ENCODE measurements at regions not wholly inside any gene's neighbourhood (a gene's known extent, or its start where the extent isn't known, plus 50 kb on each side); places are given as distances from the start of the nearest gene placed in this dataset.

GRCh38 chr10:10644008-10644646 lies 373.5 kb upstream of the CELF2 start:
- TF ChIP-seq, protein P1, sequence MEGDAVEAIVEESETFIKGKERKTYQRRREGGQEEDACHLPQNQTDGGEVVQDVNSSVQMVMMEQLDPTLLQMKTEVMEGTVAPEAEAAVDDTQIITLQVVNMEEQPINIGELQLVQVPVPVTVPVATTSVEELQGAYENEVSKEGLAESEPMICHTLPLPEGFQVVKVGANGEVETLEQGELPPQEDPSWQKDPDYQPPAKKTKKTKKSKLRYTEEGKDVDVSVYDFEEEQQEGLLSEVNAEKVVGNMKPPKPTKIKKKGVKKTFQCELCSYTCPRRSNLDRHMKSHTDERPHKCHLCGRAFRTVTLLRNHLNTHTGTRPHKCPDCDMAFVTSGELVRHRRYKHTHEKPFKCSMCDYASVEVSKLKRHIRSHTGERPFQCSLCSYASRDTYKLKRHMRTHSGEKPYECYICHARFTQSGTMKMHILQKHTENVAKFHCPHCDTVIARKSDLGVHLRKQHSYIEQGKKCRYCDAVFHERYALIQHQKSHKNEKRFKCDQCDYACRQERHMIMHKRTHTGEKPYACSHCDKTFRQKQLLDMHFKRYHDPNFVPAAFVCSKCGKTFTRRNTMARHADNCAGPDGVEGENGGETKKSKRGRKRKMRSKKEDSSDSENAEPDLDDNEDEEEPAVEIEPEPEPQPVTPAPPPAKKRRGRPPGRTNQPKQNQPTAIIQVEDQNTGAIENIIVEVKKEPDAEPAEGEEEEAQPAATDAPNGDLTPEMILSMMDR (IDR thresholded peaks at IDR 0.05; ENCODE audit: low read depth, low read length, missing input control), result no peak
- TF ChIP-seq RAD21 (IDR thresholded peaks at IDR 0.05) (no peak), SP1 (IDR thresholded peaks at IDR 0.05) (no peak), TAF1 (conservative IDR thresholded peaks at IDR 0.05) (no peak), JUND (IDR thresholded peaks at IDR 0.05) (no peak), RXRA (IDR thresholded peaks at IDR 0.05) (no peak), YY1 (IDR thresholded peaks at IDR 0.05) (no peak), HNF4A (conservative IDR thresholded peaks at IDR 0.05) (no peak), GABPA (IDR thresholded peaks at IDR 0.05 in 1 of 2, conservative IDR thresholded peaks at IDR 0.05 in 1 of 2) (no peak), HNF4G (IDR thresholded peaks at IDR 0.05) (no peak), FOXA2 (IDR thresholded peaks at IDR 0.05) (no peak)
- TF ChIP-seq, protein P2, sequence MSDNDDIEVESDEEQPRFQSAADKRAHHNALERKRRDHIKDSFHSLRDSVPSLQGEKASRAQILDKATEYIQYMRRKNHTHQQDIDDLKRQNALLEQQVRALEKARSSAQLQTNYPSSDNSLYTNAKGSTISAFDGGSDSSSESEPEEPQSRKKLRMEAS (IDR thresholded peaks at IDR 0.05), result no peak
- TF ChIP-seq, protein P3, sequence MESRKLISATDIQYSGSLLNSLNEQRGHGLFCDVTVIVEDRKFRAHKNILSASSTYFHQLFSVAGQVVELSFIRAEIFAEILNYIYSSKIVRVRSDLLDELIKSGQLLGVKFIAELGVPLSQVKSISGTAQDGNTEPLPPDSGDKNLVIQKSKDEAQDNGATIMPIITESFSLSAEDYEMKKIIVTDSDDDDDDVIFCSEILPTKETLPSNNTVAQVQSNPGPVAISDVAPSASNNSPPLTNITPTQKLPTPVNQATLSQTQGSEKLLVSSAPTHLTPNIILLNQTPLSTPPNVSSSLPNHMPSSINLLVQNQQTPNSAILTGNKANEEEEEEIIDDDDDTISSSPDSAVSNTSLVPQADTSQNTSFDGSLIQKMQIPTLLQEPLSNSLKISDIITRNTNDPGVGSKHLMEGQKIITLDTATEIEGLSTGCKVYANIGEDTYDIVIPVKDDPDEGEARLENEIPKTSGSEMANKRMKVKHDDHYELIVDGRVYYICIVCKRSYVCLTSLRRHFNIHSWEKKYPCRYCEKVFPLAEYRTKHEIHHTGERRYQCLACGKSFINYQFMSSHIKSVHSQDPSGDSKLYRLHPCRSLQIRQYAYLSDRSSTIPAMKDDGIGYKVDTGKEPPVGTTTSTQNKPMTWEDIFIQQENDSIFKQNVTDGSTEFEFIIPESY (IDR thresholded peaks at IDR 0.05), result no peak
- TF ChIP-seq, protein P4, sequence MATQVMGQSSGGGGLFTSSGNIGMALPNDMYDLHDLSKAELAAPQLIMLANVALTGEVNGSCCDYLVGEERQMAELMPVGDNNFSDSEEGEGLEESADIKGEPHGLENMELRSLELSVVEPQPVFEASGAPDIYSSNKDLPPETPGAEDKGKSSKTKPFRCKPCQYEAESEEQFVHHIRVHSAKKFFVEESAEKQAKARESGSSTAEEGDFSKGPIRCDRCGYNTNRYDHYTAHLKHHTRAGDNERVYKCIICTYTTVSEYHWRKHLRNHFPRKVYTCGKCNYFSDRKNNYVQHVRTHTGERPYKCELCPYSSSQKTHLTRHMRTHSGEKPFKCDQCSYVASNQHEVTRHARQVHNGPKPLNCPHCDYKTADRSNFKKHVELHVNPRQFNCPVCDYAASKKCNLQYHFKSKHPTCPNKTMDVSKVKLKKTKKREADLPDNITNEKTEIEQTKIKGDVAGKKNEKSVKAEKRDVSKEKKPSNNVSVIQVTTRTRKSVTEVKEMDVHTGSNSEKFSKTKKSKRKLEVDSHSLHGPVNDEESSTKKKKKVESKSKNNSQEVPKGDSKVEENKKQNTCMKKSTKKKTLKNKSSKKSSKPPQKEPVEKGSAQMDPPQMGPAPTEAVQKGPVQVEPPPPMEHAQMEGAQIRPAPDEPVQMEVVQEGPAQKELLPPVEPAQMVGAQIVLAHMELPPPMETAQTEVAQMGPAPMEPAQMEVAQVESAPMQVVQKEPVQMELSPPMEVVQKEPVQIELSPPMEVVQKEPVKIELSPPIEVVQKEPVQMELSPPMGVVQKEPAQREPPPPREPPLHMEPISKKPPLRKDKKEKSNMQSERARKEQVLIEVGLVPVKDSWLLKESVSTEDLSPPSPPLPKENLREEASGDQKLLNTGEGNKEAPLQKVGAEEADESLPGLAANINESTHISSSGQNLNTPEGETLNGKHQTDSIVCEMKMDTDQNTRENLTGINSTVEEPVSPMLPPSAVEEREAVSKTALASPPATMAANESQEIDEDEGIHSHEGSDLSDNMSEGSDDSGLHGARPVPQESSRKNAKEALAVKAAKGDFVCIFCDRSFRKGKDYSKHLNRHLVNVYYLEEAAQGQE (IDR thresholded peaks at IDR 0.05), result no peak
